ENCODE measurements at regions not wholly inside any gene's neighbourhood (a gene's known extent, or its start where the extent isn't known, plus 50 kb on each side); places are given as distances from the start of the nearest gene placed in this dataset.
A peak's percentile ranks its signal among the peaks of the same experiment; 100 is the strongest.
"Not testable (repeated sequence)": the region's sequence is repeated elsewhere in the genome, so short reads cannot be mapped to it uniquely, and the experiment has no call there.

DNA sequence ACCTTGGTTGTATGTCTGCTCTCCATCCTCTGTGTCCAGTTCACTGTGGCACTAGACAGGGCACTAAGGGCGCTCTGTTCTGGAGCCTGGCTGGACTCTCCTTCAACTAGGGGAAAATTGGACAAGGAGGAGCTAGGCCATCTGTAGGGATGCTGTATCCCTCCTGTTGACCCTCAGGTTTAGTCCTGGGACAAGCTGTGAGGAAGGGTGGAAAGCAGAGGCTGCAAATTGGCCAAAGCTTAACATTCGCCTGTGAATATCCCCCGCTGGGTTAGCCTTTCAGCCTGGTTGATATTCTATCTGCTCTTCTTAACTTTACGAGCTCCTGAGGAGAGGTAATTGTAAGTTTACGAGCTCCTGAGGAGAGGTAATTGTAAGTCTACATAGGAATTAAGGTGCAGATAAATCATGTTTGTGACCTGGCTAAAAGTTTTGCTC, 64.4 kb upstream of the ENPEP start:
- no peak for DNase-seq
- Histone ChIP-seq H2AFZ (ENCODE audit: low read depth, low read length) (no peak overlapping the region), H3K14ac (ENCODE audit: low read length in 2 of 2) (peak overlapping the region in 1 of 2 experiments; percentile 19), H3K27ac (ENCODE audit: low read length, poor library complexity, severe bottlenecking) (peak overlapping the region; percentile 12), H3K79me1 (replicated peaks; ENCODE audit: low read length, poor library complexity, severe bottlenecking) (no peaks in the 10 kb centered on the region), H3K27me3 (ENCODE audit: control insufficient read depth in 1 of 2, insufficient read depth in 1 of 2, low read length in 2 of 2) (no peaks in the 10 kb centered on the region), H3K23ac (ENCODE audit: low read length in 2 of 2) (no peak overlapping the region), H3K4me3 (ENCODE audit: insufficient read depth in 1 of 2, low read depth in 1 of 2, low read length in 2 of 2) (no peak overlapping the region), H4K8ac (ENCODE audit: low read length) (peak overlapping the region; percentile 80), H3K36me3 (ENCODE audit: control insufficient read depth in 1 of 2, insufficient read depth in 2 of 2, low read depth in 1 of 2, low read length in 2 of 2) (no peaks in the 10 kb centered on the region), H2BK15ac (ENCODE audit: low read depth, poor library complexity, severe bottlenecking) (no peak overlapping the region), H2BK12ac (ENCODE audit: low read length in 2 of 2) (peak overlapping the region in 1 of 2 experiments; percentile 66), H3K9ac (ENCODE audit: low read length) (no peak overlapping the region), H3K4me1 (ENCODE audit: control insufficient read depth, insufficient read depth, low read depth, low read length) (peaks cover 3% of the 10 kb centered on the region), H3K4me2 (ENCODE audit: low read length, poor library complexity, severe bottlenecking) (no peak overlapping the region), H4K91ac (ENCODE audit: low read length) (peak overlapping the region; percentile 83), H2AK5ac (ENCODE audit: low read length, severe bottlenecking) (peak overlapping the region; percentile 54), H2BK120ac (ENCODE audit: low read depth, low read length) (peak overlapping the region; percentile 49), H3K18ac (ENCODE audit: low read depth in 1 of 2, low read length in 2 of 2) (peak overlapping the region; percentile 46 to 75), H3K9me3 (ENCODE audit: control insufficient read depth, low read length) (no peaks in the 10 kb centered on the region), H2BK5ac (ENCODE audit: low read depth, low read length, poor library complexity, severe bottlenecking) (peak overlapping the region; percentile 62), H3K4ac (ENCODE audit: low read depth in 1 of 2, low read length in 2 of 2) (peak overlapping the region; percentile 73 to 81)
- 79% methylated on average over 4 of the region's 5 CpGs for WGBS

GRCh38 chr4:110410853-110411573, 64.9 kb upstream of the ENPEP start:
- peak overlapping the region; percentile 54 for H2AK5ac ChIP-seq (ENCODE audit: low read length, severe bottlenecking)
- 24% methylated on average over 24 of the region's 35 CpGs for WGBS

GRCh38 chr4:110400086-110400485, 75.9 kb upstream of the ENPEP start:
- 84% methylated on average over 7 of the region's 7 CpGs for WGBS

More at GRCh38 chr4:110410853-110411573, 64.9 kb upstream of the ENPEP start:
- Histone ChIP-seq H2BK12ac (ENCODE audit: low read length in 2 of 2) (peak overlapping the region in 1 of 2 experiments; percentile 66), H3K27ac (ENCODE audit: low read length, poor library complexity, severe bottlenecking) (peak overlapping the region; percentile 12), H2BK5ac (ENCODE audit: low read depth, low read length, poor library complexity, severe bottlenecking) (peak overlapping the region; percentile 62), H4K8ac (ENCODE audit: low read length) (peak overlapping the region; percentile 80), H3K14ac (ENCODE audit: low read length in 2 of 2) (peak overlapping the region in 1 of 2 experiments; percentile 19), H4K91ac (ENCODE audit: low read length) (peak overlapping the region; percentile 83), H2BK120ac (ENCODE audit: low read depth, low read length) (peak overlapping the region; percentile 49), H3K4ac (ENCODE audit: low read depth in 1 of 2, low read length in 2 of 2) (peak overlapping the region; percentile 73 to 81), H3K18ac (ENCODE audit: low read depth in 1 of 2, low read length in 2 of 2) (peak overlapping the region; percentile 46 to 75)
- not testable (repeated sequence) for H3K4me1 ChIP-seq (ENCODE audit: control insufficient read depth, insufficient read depth, low read depth, low read length); H2BK15ac ChIP-seq (ENCODE audit: low read depth, poor library complexity, severe bottlenecking); H3K36me3 ChIP-seq (ENCODE audit: control insufficient read depth in 1 of 2, insufficient read depth in 2 of 2, low read depth in 1 of 2, low read length in 2 of 2); H3K4me3 ChIP-seq (ENCODE audit: insufficient read depth in 1 of 2, low read depth in 1 of 2, low read length in 2 of 2); H2AFZ ChIP-seq (ENCODE audit: low read depth, low read length); H3K4me2 ChIP-seq (ENCODE audit: low read length, poor library complexity, severe bottlenecking); H3K9me3 ChIP-seq (ENCODE audit: control insufficient read depth, low read length); H3K23ac ChIP-seq (ENCODE audit: low read length in 2 of 2); DNase-seq; H3K9ac ChIP-seq (ENCODE audit: low read length); H3K27me3 ChIP-seq (ENCODE audit: control insufficient read depth in 1 of 2, insufficient read depth in 1 of 2, low read length in 2 of 2); H3K79me1 ChIP-seq (replicated peaks; ENCODE audit: low read length, poor library complexity, severe bottlenecking)

GRCh38 chr4:110399046-110399445, 76.9 kb upstream of the ENPEP start:
- H2AK5ac ChIP-seq (ENCODE audit: low read length, severe bottlenecking); H3K4me1 ChIP-seq (ENCODE audit: control insufficient read depth, insufficient read depth, low read depth, low read length); DNase-seq; H2BK5ac ChIP-seq (ENCODE audit: low read depth, low read length, poor library complexity, severe bottlenecking); H3K4me3 ChIP-seq (ENCODE audit: insufficient read depth in 1 of 2, low read depth in 1 of 2, low read length in 2 of 2); H2AFZ ChIP-seq (ENCODE audit: low read depth, low read length); H3K9ac ChIP-seq (ENCODE audit: low read length); H3K23ac ChIP-seq (ENCODE audit: low read length in 2 of 2); H3K18ac ChIP-seq (ENCODE audit: low read depth in 1 of 2, low read length in 2 of 2); H2BK15ac ChIP-seq (ENCODE audit: low read depth, poor library complexity, severe bottlenecking); H3K9me3 ChIP-seq (ENCODE audit: control insufficient read depth, low read length); H3K36me3 ChIP-seq (ENCODE audit: control insufficient read depth in 1 of 2, insufficient read depth in 2 of 2, low read depth in 1 of 2, low read length in 2 of 2); H2BK12ac ChIP-seq (ENCODE audit: low read length in 2 of 2); H3K79me1 ChIP-seq (replicated peaks; ENCODE audit: low read length, poor library complexity, severe bottlenecking); H3K4me2 ChIP-seq (ENCODE audit: low read length, poor library complexity, severe bottlenecking); H2BK120ac ChIP-seq (ENCODE audit: low read depth, low read length); H4K91ac ChIP-seq (ENCODE audit: low read length); H3K27ac ChIP-seq (ENCODE audit: low read length, poor library complexity, severe bottlenecking); H3K4ac ChIP-seq (ENCODE audit: low read depth in 1 of 2, low read length in 2 of 2); H3K14ac ChIP-seq (ENCODE audit: low read length in 2 of 2); H3K27me3 ChIP-seq (ENCODE audit: control insufficient read depth in 1 of 2, insufficient read depth in 1 of 2, low read length in 2 of 2); H4K8ac ChIP-seq (ENCODE audit: low read length): not testable (repeated sequence)
- 92% methylated on average over 9 of the region's 10 CpGs for WGBS

More at GRCh38 chr4:110400086-110400485, 75.9 kb upstream of the ENPEP start:
- no peak overlapping the region for H4K91ac ChIP-seq (ENCODE audit: low read length)
- peaks cover 0 to 4% of the 10 kb centered on the region in 2 experiments for H3K27me3 ChIP-seq (ENCODE audit: control insufficient read depth in 1 of 2, insufficient read depth in 1 of 2, low read length in 2 of 2)
- no peak overlapping the region for H2AK5ac ChIP-seq (ENCODE audit: low read length, severe bottlenecking)
- H2BK15ac ChIP-seq (ENCODE audit: low read depth, poor library complexity, severe bottlenecking): no peak overlapping the region
- H3K9me3 ChIP-seq (ENCODE audit: control insufficient read depth, low read length): no peaks in the 10 kb centered on the region
- no peak overlapping the region for H4K8ac ChIP-seq (ENCODE audit: low read length)
- H2BK120ac ChIP-seq (ENCODE audit: low read depth, low read length): no peak overlapping the region
- no peak overlapping the region for H3K27ac ChIP-seq (ENCODE audit: low read length, poor library complexity, severe bottlenecking)
- no peak overlapping the region for H3K23ac ChIP-seq (ENCODE audit: low read length in 2 of 2)
- H3K4me3 ChIP-seq (ENCODE audit: insufficient read depth in 1 of 2, low read depth in 1 of 2, low read length in 2 of 2): no peak overlapping the region
- H3K36me3 ChIP-seq (ENCODE audit: control insufficient read depth in 1 of 2, insufficient read depth in 2 of 2, low read depth in 1 of 2, low read length in 2 of 2): no peaks in the 10 kb centered on the region
- H3K14ac ChIP-seq (ENCODE audit: low read length in 2 of 2): no peak overlapping the region
- H3K9ac ChIP-seq (ENCODE audit: low read length): no peak overlapping the region
- no peak overlapping the region for H3K18ac ChIP-seq (ENCODE audit: low read depth in 1 of 2, low read length in 2 of 2)
- no peak overlapping the region for H3K4ac ChIP-seq (ENCODE audit: low read depth in 1 of 2, low read length in 2 of 2)
- no peak overlapping the region for H2AFZ ChIP-seq (ENCODE audit: low read depth, low read length)
- H3K4me1 ChIP-seq (ENCODE audit: control insufficient read depth, insufficient read depth, low read depth, low read length): no peaks in the 10 kb centered on the region
- H2BK5ac ChIP-seq (ENCODE audit: low read depth, low read length, poor library complexity, severe bottlenecking): no peak overlapping the region
- no peak overlapping the region for H3K4me2 ChIP-seq (ENCODE audit: low read length, poor library complexity, severe bottlenecking)
- no peak for DNase-seq
- no peak overlapping the region for H2BK12ac ChIP-seq (ENCODE audit: low read length in 2 of 2)
- H3K79me1 ChIP-seq (replicated peaks; ENCODE audit: low read length, poor library complexity, severe bottlenecking): no peaks in the 10 kb centered on the region
